Aorta (tissue), 5 donors: ENCODE measurements at regions not wholly inside any gene's neighbourhood (a gene's known extent, or its start where the extent isn't known, plus 50 kb on each side); places are given as distances from the start of the nearest gene placed in this dataset.

Experiments used
- ATAC-seq: fragments of 200-7000 bp; cut with Tn5 transposase; one replicate; pipeline ENCODE4 v1.9.1; 2022; ENCODE audit warnings: moderate library complexity; ENCODE audit not compliant: low FRiP score
- DNase-seq, 2 donors: peaks; one replicate each; pipeline ENCODE4 v3.0.0-alpha.2; 2020
- H3K27ac ChIP-seq, 2 donors: one replicate each; pipeline ENCODE4 v1.5.1; 2013; ENCODE audit warnings: low read length in 2 of 2, mild to moderate bottlenecking in 2 of 2, moderate library complexity in 2 of 2, control low read depth in 1 of 2, inconsistent platforms in 1 of 2, low read depth in 1 of 2
- H3K27me3 ChIP-seq, 2 donors: one replicate each; pipeline ENCODE4 v1.6.1; 2013; ENCODE audit warnings: control low read depth in 1 of 2, low read length in 1 of 2, mild to moderate bottlenecking in 1 of 2, moderate library complexity in 1 of 2; ENCODE audit not compliant: insufficient read depth in 2 of 2, control insufficient read depth in 1 of 2
- H3K36me3 ChIP-seq, 2 donors: one replicate each; pipeline ENCODE4 v1.6.1; 2013; ENCODE audit warnings: control low read depth in 1 of 2, low read length in 1 of 2, mild to moderate bottlenecking in 1 of 2; ENCODE audit not compliant: insufficient read depth in 2 of 2, control insufficient read depth in 1 of 2
- H3K4me1 ChIP-seq, 2 donors: one replicate each; pipeline ENCODE4 v1.6.1; 2013; ENCODE audit warnings: low read length in 2 of 2, control low read depth in 1 of 2, mild to moderate bottlenecking in 1 of 2, moderate library complexity in 1 of 2; ENCODE audit not compliant: insufficient read depth in 2 of 2, control insufficient read depth in 1 of 2
- H3K4me3 ChIP-seq, 2 donors: one replicate each; pipeline ENCODE4 v1.5.1; 2013; ENCODE audit warnings: low read length in 2 of 2, control low read depth in 1 of 2, mild to moderate bottlenecking in 1 of 2
- H3K9me3 ChIP-seq: one replicate; pipeline ENCODE4 v1.6.1; 2013; ENCODE audit warnings: mild to moderate bottlenecking, low read length; ENCODE audit not compliant: control insufficient read depth
- WGBS, 2 donors: extraction: QIAGEN DNeasy Blood & Tissue Kit; methylation state at CpG; one replicate each; pipeline ENCODE4 v1.1.7; 2013; 5-methylcytosine and 5-hydroxymethylcytosine counted together
- intact Hi-C, 2 donors: fragments of 100-400 bp; cut with DNase I; formaldehyde crosslinking; loops; one replicate each; pipeline versions ENCODE4 v1.14.2 to v1.15.0; 2022
- donor health status: healthy with polysubstance abuse.
- donor health status: Bipolar disorder and iron deficiency.
- donor health status: DM: no; HTN: no; CAD: no.
- donor health status: DM: no; HTN: no; CAD: no.
- donor health status: DM: yes; HTN: yes; CAD: no.

DNA sequence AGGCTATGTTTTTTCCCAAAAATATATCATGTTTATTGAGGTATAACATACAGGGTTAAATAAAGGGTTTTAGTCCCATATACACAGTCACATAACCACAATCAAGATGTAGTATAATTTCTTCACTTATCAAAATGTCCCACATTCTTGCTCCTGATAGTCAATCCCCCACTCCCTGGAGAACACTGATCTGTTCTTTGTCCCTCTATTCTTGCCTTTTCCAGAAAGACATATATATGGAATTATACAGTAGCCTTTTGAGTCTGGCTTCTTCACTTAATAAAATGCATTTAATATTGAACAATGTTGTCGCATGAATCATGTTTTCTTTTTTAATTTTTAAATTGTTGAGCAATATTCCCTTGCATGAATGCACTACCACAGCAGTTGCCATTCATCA, 1059.7 kb downstream of the TSN start:
- no peaks in the 10 kb centered on the region for H3K27me3 ChIP-seq
- no peaks in the 10 kb centered on the region for H3K4me1 ChIP-seq
- H3K9me3 ChIP-seq, result no peaks in the 10 kb centered on the region
- H3K36me3 ChIP-seq, result no peaks in the 10 kb centered on the region
- no peak for ATAC-seq
- DNase-seq, result no peak
- H3K27ac ChIP-seq, result no peak overlapping the region
- WGBS, 2 donors, result 91 to 96% methylated on average over 1 of the region's 1 CpG
- intact Hi-C loops, result no loop called here
- H3K4me3 ChIP-seq, result no peak overlapping the region

GRCh38 chr2:122816803-122817202, 1061.4 kb downstream of the TSN start:
- intact Hi-C loops, result no loop called here
- no peak for ATAC-seq

GRCh38 chr2:122822319-122822718, 1066.9 kb downstream of the TSN start:
- DNase-seq (no peak), ATAC-seq (no peak)
- no peaks in the 10 kb centered on the region for H3K4me1 ChIP-seq
- WGBS, 2 donors, result 75 to 82% methylated on average over 5 of the region's 5 CpGs
- no peaks in the 10 kb centered on the region for H3K27me3 ChIP-seq
- intact Hi-C loops, result no loop called here
- H3K27ac ChIP-seq, result no peak overlapping the region
- H3K4me3 ChIP-seq, result no peak overlapping the region
- H3K36me3 ChIP-seq, result no peaks in the 10 kb centered on the region
- H3K9me3 ChIP-seq, result no peaks in the 10 kb centered on the region

More at GRCh38 chr2:122816803-122817202, 1061.4 kb downstream of the TSN start:
- no peak for DNase-seq
- no peak overlapping the region for H3K27ac ChIP-seq
- H3K36me3 ChIP-seq, result no peaks in the 10 kb centered on the region
- no peaks in the 10 kb centered on the region for H3K27me3 ChIP-seq
- no peak overlapping the region for H3K4me3 ChIP-seq
- no peaks in the 10 kb centered on the region for H3K4me1 ChIP-seq
- H3K9me3 ChIP-seq, result no peaks in the 10 kb centered on the region
- 49 to 50% methylated on average over 3 of the region's 3 CpGs for WGBS, 2 donors

DNA sequence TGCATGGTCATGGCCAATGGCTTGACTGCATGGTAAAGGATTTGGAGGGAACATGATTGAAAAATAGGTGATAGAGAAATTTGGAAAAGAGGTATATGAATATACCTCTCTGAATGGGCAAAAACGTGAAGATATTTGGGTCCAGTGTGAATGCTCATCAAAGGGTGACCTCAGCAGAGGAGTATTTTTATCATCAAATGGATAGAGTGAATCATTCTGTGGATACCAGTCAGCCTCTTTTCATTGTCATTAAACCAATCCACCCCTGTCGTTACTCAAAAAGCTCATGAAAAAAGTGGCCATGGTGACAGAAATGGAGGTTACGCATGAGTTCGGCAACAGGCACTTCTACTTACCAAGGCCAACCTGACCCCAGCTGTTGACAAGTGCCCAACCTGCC, 1074.7 kb downstream of the TSN start:
- DNase-seq (no peak), ATAC-seq (no peak)
- Histone ChIP-seq H3K27ac (no peak overlapping the region), H3K4me1 (no peaks in the 10 kb centered on the region), H3K36me3 (no peaks in the 10 kb centered on the region), H3K27me3 (no peaks in the 10 kb centered on the region), H3K9me3 (no peaks in the 10 kb centered on the region), H3K4me3 (no peak overlapping the region)
- 83 to 84% methylated on average over 4 of the region's 4 CpGs for WGBS, 2 donors
- intact Hi-C loops, result no loop called here

DNA sequence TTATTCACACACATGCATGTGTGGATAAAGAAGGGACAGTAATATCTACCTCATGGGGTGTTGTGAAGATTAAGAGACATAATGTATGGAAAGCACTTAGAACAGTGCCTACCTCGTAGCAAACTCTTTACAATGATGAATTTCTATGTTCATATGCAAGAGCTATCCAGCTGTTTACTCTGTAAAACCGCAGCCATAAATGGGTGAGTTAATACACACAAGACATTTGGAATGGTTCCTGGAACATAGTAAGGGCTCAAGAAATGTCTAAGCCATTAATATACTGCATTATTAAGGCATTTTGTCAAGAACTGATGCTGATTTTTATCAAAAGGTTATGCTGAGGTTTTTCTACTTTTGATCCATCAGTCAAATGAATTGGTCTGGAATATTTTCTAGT, 1076.2 kb downstream of the TSN start:
- DNase-seq, result no peak
- Histone ChIP-seq H3K4me3 (no peak overlapping the region), H3K9me3 (no peaks in the 10 kb centered on the region), H3K4me1 (no peaks in the 10 kb centered on the region), H3K27me3 (no peaks in the 10 kb centered on the region), H3K27ac (no peak overlapping the region), H3K36me3 (no peaks in the 10 kb centered on the region)
- WGBS, 2 donors, result 9 to 24% methylated on average over 2 of the region's 2 CpGs
- ATAC-seq, result no peak
- intact Hi-C loops, result no loop called here

DNA sequence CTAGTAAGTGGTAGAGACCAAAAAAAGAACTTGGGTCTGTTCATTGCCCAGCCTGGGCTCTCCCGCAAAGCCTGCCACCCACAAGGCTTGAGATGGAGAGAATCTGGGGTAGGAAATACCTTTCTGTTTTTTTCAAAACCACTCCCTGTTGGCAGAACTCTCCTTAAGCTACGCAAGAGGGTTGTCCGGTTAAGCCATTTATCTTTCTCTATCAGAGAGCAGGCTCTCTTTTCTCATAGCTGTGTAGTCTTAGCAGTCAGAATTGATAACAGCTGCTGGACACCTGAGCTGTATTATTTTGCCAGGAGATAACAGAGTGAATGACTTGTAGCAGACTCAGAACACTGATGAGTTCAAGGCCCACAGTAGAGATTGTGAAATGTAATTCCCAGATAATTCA, 1088.1 kb downstream of the TSN start:
- Histone ChIP-seq H3K4me3 (no peak overlapping the region), H3K36me3 (no peaks in the 10 kb centered on the region), H3K9me3 (no peaks in the 10 kb centered on the region), H3K4me1 (no peaks in the 10 kb centered on the region), H3K27me3 (no peaks in the 10 kb centered on the region), H3K27ac (no peak overlapping the region)
- DNase-seq (no peak), ATAC-seq (no peak)
- 17 to 19% methylated on average over 3 of the region's 3 CpGs for WGBS, 2 donors
- intact Hi-C loops, result no loop called here

- H3K9me3 ChIP-seq, result no peaks in the 10 kb centered on the region
- 41 to 48% methylated on average over 4 of the region's 4 CpGs for WGBS, 2 donors
- H3K36me3 ChIP-seq, result no peaks in the 10 kb centered on the region
- H3K27ac ChIP-seq, result no peak overlapping the region
- no peak overlapping the region for H3K4me3 ChIP-seq
- no peaks in the 10 kb centered on the region for H3K4me1 ChIP-seq
- intact Hi-C loops, result no loop called here
- no peaks in the 10 kb centered on the region for H3K27me3 ChIP-seq
- DNase-seq, result no peak
- no peak for ATAC-seq
Observed at GRCh38 chr2:122851161-122851560, 1095.7 kb downstream of the TSN start.

- 60 to 64% methylated on average over 4 of the region's 4 CpGs for WGBS, 2 donors
Observed at GRCh38 chr2:122851972-122852531, 1096.6 kb downstream of the TSN start.

DNA sequence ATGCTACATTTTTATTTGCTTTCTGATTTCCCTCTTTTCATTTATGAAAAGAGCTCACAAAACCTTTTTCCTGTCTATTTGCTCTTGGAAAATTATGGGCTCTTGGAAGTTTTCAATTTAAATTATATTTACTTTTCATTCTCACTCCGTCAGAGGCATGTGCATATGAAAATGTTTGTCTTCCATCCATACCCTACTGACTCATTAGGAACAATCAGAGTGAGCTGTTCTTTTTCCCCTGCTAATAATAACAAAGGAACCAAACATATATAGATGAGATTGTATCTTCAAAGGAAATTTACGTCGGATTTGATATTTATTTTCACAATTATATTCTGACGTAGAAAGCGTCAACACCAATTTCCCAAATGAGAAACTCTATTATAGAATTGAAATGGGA, 1101.2 kb downstream of the TSN start:
- DNase-seq, result no peak
- no peak for ATAC-seq
- H3K9me3 ChIP-seq, result peaks cover 3% of the 10 kb centered on the region
- no peak overlapping the region for H3K27ac ChIP-seq
- H3K4me3 ChIP-seq, result no peak overlapping the region
- H3K36me3 ChIP-seq, result no peaks in the 10 kb centered on the region
- intact Hi-C loops, result no loop called here
- H3K4me1 ChIP-seq, result no peaks in the 10 kb centered on the region
- no peaks in the 10 kb centered on the region for H3K27me3 ChIP-seq
- 51 to 64% methylated on average over 5 of the region's 5 CpGs for WGBS, 2 donors

More at GRCh38 chr2:122851972-122852531, 1096.6 kb downstream of the TSN start:
- Histone ChIP-seq H3K4me1 (no peaks in the 10 kb centered on the region), H3K9me3 (no peaks in the 10 kb centered on the region), H3K27me3 (no peaks in the 10 kb centered on the region), H3K27ac (no peak overlapping the region), H3K36me3 (no peaks in the 10 kb centered on the region), H3K4me3 (no peak overlapping the region)
- DNase-seq (no peak), ATAC-seq (no peak)
- intact Hi-C loops, result no loop called here
